ENCODE measurements at regions not wholly inside any gene's neighbourhood (a gene's known extent, or its start where the extent isn't known, plus 50 kb on each side); places are given as distances from the start of the nearest gene placed in this dataset.

DNA sequence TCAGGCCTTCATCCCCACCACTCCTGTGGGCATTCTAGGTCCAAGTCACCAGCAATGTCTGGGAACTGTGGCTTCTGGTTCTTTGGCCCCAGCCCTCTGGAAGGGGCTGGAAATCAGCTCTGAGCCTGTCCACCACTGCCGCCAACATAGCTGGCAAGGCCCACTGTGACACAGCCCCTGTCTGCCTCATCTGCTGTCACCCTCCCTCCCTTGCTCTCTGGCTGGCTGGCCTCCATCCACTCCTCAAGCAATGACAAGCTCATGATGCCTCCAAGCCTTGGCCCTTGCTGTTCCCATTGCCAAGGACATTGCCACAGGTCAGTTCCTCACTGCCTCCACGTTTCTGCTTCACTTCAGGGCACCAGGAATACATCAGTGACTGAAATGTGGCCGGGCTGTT lies 93.7 kb downstream of the LHX2 start:
- TF ChIP-seq POLR2A (IDR thresholded peaks at IDR 0.05; ENCODE audit: low read depth, low read length) (no peak), POLR2AphosphoS5 (IDR thresholded peaks at IDR 0.05; ENCODE audit: low read depth, low read length) (no peak)

All from GM12892 (cell line).